GM20000 (cell line): ENCODE measurements at regions not wholly inside any gene's neighbourhood (a gene's known extent, or its start where the extent isn't known, plus 50 kb on each side); places are given as distances from the start of the nearest gene placed in this dataset.

Experiments used
- DNase-seq: peaks from one replicate; pipeline ENCODE4 v3.0.0; 2012; ENCODE audit warnings: low spot score
- TF ChIP-seq, protein P1 (sequence below): IDR thresholded peaks from 2 replicates; pipeline ENCODE4 v1.5.1; 2012; ENCODE audit warnings: mild to moderate bottlenecking, control low read depth; ENCODE audit errors: extremely low read depth, missing control alignments

DNA sequence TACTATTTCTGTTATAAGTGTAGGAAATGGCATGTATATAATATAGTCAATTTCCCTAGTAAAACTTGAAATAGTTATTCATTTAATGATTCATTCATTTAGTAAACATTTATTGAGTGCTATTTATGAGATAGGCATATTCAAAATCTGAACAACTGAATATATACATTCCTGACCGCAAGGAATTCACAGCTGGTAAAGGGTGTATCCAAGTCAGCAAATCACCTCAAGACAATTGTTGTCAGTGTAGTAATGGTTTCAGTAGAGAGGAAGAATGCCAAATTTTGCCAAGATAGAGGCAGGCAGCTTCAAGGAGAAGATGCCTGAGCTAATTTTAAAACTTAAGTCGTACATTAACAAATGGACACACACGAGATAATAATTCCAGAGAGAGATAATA, 89.8 kb upstream of the CHST9 start:
- DNase-seq: no peak
- TF ChIP-seq, protein P1, sequence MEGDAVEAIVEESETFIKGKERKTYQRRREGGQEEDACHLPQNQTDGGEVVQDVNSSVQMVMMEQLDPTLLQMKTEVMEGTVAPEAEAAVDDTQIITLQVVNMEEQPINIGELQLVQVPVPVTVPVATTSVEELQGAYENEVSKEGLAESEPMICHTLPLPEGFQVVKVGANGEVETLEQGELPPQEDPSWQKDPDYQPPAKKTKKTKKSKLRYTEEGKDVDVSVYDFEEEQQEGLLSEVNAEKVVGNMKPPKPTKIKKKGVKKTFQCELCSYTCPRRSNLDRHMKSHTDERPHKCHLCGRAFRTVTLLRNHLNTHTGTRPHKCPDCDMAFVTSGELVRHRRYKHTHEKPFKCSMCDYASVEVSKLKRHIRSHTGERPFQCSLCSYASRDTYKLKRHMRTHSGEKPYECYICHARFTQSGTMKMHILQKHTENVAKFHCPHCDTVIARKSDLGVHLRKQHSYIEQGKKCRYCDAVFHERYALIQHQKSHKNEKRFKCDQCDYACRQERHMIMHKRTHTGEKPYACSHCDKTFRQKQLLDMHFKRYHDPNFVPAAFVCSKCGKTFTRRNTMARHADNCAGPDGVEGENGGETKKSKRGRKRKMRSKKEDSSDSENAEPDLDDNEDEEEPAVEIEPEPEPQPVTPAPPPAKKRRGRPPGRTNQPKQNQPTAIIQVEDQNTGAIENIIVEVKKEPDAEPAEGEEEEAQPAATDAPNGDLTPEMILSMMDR: no peak

DNA sequence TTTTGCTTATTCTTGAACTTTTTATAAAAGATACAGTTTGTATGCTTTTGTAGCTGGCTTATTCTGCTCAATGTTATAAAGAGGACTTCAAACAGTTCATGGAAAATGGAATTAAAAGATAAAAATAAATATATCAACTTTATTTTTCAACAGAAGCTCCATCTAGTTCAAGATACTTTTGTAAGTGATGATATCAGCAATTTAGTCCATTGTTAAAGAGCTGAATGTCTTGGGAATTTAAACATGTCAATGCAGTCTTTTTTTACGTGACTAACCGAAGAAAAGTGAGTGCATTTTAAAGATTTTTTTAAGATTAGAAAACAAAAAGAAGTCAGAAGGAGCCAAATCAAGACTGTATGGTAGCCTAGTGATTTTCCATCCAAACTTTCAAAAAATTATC, 85.4 kb upstream of the CHST9 start:
- no peak for DNase-seq
- TF ChIP-seq, protein P1: no peak

DNA sequence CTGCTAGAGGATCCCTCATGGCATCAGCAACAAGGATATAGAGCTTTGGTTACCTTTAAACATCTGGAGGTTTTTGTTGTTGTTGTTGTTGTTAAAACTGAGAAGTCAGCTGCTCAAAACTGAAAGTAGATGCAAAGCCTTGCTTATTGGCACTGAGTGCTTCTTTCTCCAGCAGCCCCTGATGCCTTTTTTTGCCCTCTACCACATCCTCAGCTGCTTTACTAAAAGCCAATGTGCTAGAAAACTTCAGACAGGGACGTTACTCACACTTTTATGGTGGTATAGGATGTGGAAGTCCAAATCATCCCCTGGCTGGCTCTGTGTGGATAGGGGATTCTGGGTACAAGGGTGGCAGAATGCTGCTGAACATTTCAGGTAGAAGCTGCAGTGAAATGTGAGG, 78.3 kb upstream of the CHST9 start:
- TF ChIP-seq, protein P1: no peak
- DNase-seq: no peak

DNA sequence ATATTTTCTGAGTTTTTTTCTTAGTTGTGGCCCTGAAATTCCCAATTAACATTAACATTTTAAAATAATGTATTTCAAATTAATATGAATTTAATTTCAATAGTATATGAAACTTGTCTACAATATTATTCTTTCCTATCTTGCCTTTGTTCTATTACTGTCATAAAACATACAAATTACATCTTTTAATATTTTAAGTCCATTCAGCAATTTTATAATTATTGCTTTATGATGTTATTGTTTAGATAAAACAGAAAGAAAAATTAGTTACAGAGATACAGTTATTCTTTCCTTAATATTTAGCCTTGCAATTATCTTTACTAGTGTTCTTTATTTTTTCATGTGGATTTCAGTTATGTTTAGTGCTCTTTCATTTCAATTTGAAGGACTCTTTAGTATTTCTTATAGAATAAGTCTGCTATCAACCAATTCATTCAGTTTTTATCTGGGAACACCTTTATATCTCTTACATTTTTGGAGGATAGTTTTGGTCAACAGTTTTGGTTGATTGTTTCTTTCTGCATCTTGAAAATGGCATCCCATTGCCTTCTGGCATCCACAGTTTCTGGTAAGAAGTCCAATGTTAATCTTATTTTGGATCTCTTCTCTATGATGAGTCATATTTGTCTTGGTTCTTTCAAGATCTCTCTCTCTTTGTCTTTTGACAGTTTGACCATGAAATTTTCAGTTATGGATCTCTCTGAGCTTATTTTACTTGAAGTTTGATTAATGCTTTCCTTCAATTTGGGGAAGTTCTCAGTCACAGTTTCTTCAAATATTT, 76.9 kb upstream of the CHST9 start:
- TF ChIP-seq, protein P1: no peak
- no peak for DNase-seq

DNA sequence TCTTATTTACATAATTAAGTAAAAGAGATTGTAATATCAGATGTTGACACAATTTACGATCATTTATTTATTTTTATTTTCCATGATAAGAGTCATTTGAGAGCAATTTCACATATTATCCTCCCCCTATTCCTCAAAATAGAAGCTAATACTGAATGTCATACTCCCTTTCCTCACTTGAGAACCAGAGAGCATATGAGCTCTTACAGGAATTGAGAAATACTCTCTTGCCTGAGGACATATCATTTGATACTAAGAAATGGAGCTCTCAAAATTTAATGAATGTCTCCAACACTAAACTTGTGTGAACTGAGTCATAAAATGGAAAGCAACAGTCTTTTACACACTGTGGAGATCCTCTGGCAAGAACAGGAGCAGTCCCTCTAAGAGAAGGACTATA, 68.5 kb upstream of the CHST9 start:
- TF ChIP-seq, protein P1: no peak
- DNase-seq: no peak

DNA sequence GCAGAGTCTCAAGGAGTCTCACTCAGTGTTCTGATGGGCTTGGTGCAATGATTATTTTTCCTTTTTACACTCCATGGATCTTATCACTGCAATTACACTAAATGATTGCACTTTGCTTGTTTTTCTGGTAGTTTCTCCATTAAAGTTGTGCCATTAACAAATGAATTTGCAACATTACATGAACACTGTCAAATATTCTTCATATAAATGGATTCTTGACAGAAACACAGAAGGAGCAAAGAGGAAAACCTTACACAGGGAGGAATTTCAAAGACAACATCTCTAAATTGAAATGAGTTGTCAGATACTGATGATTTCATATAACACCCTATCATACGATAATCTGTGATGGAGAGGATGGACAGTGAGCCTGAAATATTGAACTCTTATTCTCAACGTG, 65.4 kb upstream of the CHST9 start:
- TF ChIP-seq, protein P1: no peak
- no peak for DNase-seq

DNA sequence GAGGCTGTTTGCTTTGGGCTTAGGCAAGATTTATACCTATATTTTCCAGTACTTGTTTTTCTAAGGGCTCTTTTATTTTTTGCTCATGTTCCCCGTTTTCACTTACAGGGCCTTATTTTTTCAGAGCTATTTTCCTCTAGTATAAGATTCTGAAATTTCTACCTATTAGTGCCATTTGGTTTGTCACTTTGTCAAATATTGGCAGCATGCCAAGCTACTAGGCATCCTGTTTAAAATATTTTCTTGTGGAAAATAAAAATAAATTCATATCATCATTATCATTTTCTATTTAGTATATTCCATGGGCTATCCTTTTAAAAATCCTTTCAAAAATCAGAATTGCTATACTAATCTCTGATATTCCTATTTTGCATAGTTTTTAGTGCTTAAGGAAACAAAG, 64.8 kb upstream of the CHST9 start:
- no peak for DNase-seq
- TF ChIP-seq, protein P1: no peak
